ENCODE measurements at regions not wholly inside any gene's neighbourhood (a gene's known extent, or its start where the extent isn't known, plus 50 kb on each side); places are given as distances from the start of the nearest gene placed in this dataset.

- DNase-seq (ENCODE audit: low read depth in 1 of 2, low spot score in 1 of 2): no peak
These were observed 158.6 kb upstream of the GDF10 start for GRCh38 chr10:47141349-47141748.

- no peak for DNase-seq (ENCODE audit: low read depth in 1 of 2, low spot score in 1 of 2)
These were observed 156.9 kb upstream of the GDF10 start for GRCh38 chr10:47143072-47143471.

- DNase-seq (ENCODE audit: low read depth in 1 of 2, low spot score in 1 of 2): no peak
These were observed 156.5 kb upstream of the GDF10 start for GRCh38 chr10:47143473-47143872.

- no peak for DNase-seq (ENCODE audit: low read depth in 1 of 2, low spot score in 1 of 2)
These were observed 155.5 kb upstream of the GDF10 start for GRCh38 chr10:47144525-47144924.

GRCh38 chr10:47145290-47145934 lies 154.6 kb upstream of the GDF10 start:
- DNase-seq (ENCODE audit: low read depth in 1 of 2, low spot score in 1 of 2): no peak

- DNase-seq (ENCODE audit: low read depth in 1 of 2, low spot score in 1 of 2): no peak
These were observed 153.4 kb upstream of the GDF10 start for GRCh38 chr10:47146572-47146971.

- DNase-seq (ENCODE audit: low read depth in 1 of 2, low spot score in 1 of 2): no peak
These were observed 152.8 kb upstream of the GDF10 start for GRCh38 chr10:47147186-47147585.

GRCh38 chr10:47150581-47150980 lies 149.4 kb upstream of the GDF10 start:
- DNase-seq (ENCODE audit: low read depth in 1 of 2, low spot score in 1 of 2): no peak

GRCh38 chr10:47151920-47152319 lies 148.1 kb upstream of the GDF10 start:
- no peak for DNase-seq (ENCODE audit: low read depth in 1 of 2, low spot score in 1 of 2)

- no peak for DNase-seq (ENCODE audit: low read depth in 1 of 2, low spot score in 1 of 2)
These were observed 147.1 kb upstream of the GDF10 start for GRCh38 chr10:47152861-47153349.

GRCh38 chr10:47154762-47155161 lies 145.2 kb upstream of the GDF10 start:
- no peak for DNase-seq (ENCODE audit: low read depth in 1 of 2, low spot score in 1 of 2)

GRCh38 chr10:47156873-47157272 lies 143.1 kb upstream of the GDF10 start:
- DNase-seq (ENCODE audit: low read depth in 1 of 2, low spot score in 1 of 2): no peak

- no peak for DNase-seq (ENCODE audit: low read depth in 1 of 2, low spot score in 1 of 2)
These were observed 141.6 kb upstream of the GDF10 start for GRCh38 chr10:47158116-47159071.

GRCh38 chr10:47159361-47160260 lies 140.4 kb upstream of the GDF10 start:
- no peak for DNase-seq (ENCODE audit: low read depth in 1 of 2, low spot score in 1 of 2)

GRCh38 chr10:47160261-47160908 lies 139.6 kb upstream of the GDF10 start:
- no peak for DNase-seq (ENCODE audit: low read depth in 1 of 2, low spot score in 1 of 2)

- no peak for DNase-seq (ENCODE audit: low read depth in 1 of 2, low spot score in 1 of 2)
These were observed 139.0 kb upstream of the GDF10 start for GRCh38 chr10:47160967-47161366.

GRCh38 chr10:47161465-47161864 lies 138.5 kb upstream of the GDF10 start:
- no peak for DNase-seq (ENCODE audit: low read depth in 1 of 2, low spot score in 1 of 2)

GRCh38 chr10:47164126-47164799 lies 135.7 kb upstream of the GDF10 start:
- DNase-seq (ENCODE audit: low read depth in 1 of 2, low spot score in 1 of 2): no peak

- DNase-seq (ENCODE audit: low read depth in 1 of 2, low spot score in 1 of 2): no peak
These were observed 135.2 kb upstream of the GDF10 start for GRCh38 chr10:47164800-47165128.

GRCh38 chr10:47165168-47165710 lies 134.8 kb upstream of the GDF10 start:
- no peak for DNase-seq (ENCODE audit: low read depth in 1 of 2, low spot score in 1 of 2)
